M059J (cell line): ENCODE measurements at regions not wholly inside any gene's neighbourhood (a gene's known extent, or its start where the extent isn't known, plus 50 kb on each side); places are given as distances from the start of the nearest gene placed in this dataset.
"Not testable (repeated sequence)": the region's sequence is repeated elsewhere in the genome, so short reads cannot be mapped to it uniquely, and the experiment has no call there.

ENCODE experiments used
- DNase-seq: peaks from one replicate; pipeline ENCODE4 v3.0.0-alpha.2; 2012; ENCODE audit warnings: low read depth

DNA sequence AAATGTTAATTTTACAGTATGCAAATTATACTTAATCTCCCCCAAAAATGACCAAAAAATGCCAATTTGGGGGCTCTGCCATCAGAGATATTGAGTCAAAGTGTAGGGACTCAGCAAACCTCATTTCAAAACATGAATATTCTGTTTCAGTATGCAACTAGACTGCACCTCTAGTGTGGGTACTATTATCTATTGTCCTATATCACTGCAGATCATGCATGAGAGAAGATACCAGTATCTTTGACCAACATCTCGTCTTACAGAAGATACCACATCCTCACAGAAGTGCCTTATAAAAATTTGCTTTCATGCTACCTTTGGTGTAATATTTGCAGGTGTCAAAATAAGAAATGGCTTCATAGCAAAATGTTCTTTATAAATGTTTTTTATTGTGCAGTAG, 623.8 kb downstream of the TENT5A start:
- DNase-seq, result no peak

- DNase-seq, result no peak
These were observed 626.3 kb downstream of the TENT5A start for GRCh38 chr6:81126150-81126549.

DNA sequence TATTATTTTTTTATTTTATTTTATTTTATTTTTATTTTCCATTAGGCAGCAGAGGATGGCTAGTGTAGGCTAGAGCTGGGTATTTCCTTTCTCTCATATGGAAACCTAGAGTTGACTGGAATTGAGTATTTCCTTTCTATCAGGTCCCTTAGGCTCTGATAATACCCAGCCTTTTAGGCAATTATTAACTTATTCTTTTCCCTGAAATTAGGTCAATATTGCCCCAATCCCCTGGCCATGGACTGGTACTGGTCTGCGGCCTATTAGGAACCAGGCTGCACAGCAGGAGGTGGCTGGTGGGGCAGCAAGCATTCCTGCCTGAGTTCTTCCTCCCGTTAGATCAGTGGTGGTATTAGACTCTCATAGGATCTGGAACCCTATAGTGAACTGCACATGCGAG, 632.2 kb downstream of the TENT5A start:
- DNase-seq, result no peak

DNA sequence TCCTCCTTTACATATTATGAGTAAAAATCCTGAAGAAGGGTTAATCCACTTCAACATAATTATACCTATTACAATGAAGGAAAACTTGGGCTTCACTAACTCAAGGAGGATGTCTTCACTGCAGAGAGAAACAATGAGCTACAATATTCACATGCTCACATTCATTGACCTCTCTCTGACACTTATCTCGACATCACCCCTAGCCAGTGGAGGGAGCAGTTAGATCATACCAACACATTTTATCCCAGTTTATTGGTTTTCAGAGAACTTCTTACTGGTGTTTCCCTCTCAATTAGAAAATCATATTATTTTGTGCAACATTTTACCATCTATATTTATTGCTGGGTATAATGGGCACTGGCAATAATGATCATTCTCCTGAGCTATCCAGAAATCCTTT, 646.5 kb downstream of the TENT5A start:
- DNase-seq, result peak; percentile 37

DNA sequence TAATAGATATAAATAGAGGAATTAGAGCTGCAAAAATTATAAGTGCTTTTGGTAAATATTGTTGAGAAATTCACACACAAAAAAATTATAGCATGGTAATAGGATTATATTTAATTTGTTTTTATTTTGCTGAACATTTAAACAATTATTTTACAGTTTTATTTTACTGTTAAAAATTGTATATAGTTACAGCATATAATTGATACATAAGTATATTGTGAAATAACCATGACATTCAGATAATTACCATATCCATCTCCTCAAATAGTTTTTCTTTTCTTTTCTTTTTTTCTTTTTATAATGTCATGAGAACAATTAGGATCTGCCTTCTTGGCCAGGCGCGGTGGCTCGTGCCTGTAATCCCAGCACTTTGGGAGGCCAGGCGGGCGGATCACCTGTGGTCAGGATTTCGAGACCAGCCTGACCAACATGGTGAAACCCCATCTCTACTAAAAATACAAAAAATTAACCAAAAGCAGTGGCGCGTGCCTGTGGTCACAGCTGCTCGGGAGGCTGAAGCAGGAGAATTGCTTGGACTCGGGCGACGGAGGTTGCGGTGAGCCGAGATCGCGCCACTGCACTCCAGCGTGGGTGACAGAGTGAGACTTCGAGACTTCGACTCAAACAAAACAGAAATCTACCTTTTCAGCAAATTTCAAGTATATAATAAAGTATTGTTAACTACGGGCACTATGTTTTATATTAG, 654.2 kb downstream of the TENT5A start:
- no peak for DNase-seq

DNA sequence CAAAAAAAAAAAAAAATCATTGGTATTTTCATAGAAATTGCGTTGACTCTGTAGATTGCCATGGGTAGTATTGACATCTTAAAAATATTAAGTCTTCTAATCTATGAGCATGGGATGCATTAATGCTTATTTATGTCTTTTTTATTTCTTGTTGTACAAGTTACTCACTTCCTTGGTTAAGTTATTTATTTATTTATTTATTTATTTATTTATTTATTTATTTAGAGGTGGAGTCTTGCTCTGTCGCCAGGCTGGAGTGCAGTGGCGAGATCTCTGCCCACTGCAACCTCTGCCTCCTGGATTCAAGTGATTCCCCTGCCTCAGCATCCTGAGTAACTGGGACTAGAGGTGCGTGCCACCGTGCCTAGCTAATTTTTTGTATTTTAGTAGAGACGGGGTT, 656.0 kb downstream of the TENT5A start:
- DNase-seq, result not testable (repeated sequence)

DNA sequence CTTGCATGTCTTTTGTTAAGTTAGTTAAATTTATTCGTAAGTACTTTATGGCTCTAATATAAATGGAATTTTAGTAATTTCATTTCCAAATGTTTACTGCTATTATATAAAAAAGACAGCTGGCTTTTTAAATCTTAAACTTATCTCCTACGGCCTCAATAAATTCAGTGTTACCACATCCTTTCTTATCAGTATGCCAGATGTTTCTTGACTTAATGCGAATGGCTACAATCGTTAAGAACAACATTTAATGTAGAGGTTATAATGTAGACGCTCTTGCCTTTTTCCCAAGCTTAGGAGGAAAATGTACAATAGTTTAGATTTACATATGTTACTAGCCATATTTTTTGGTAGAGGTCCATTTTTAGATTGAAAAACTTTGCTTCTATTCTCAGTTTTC, 659.4 kb downstream of the TENT5A start:
- DNase-seq, result no peak

- no peak for DNase-seq
These were observed 664.3 kb downstream of the TENT5A start for GRCh38 chr6:81088145-81088544.

- no peak for DNase-seq
These were observed 665.5 kb downstream of the TENT5A start for GRCh38 chr6:81086991-81087390.

- no peak for DNase-seq
These were observed 667.1 kb downstream of the TENT5A start for GRCh38 chr6:81085431-81085790.

DNA sequence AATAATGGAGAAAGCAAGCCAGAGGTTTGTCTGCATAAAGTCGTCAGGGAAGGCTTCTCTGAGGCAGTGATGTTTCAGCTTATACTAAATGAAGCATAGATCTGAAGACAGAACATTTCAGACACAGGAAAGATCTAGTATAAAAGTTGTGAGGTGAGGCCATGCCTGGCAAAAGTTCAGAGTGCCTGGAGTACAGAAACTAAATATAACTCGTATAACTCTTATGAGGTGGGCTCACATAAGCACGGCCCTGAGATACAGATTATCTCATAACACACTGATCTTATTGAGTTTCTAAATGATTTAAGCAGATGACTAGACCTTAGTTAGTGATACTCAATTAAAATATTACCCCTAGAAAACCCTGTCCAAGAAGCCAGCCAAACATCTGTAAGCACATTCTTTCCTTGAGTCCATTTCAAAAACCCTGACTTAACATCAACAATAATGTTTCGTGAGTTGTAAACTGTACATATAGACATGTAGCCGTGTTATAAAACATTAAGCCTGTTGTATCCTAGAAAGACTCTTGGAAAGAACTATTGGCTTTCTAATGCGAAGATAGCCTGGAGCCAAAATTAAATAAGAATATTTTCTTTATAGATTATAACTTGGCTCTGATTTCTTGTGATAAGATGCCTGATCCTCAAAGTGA, 667.6 kb downstream of the TENT5A start:
- DNase-seq, result no peak

- peak; percentile 11 for DNase-seq
These were observed 676.5 kb downstream of the TENT5A start for GRCh38 chr6:81075974-81076373.

- no peak for DNase-seq
These were observed 679.2 kb downstream of the TENT5A start for GRCh38 chr6:81073318-81073717.

GRCh38 chr6:81071121-81071520, 681.4 kb downstream of the TENT5A start:
- DNase-seq, result no peak

GRCh38 chr6:81067057-81067456, 685.4 kb downstream of the TENT5A start:
- no peak for DNase-seq

GRCh38 chr6:81063891-81064290, 688.6 kb downstream of the TENT5A start:
- peak; percentile 4 for DNase-seq

DNA sequence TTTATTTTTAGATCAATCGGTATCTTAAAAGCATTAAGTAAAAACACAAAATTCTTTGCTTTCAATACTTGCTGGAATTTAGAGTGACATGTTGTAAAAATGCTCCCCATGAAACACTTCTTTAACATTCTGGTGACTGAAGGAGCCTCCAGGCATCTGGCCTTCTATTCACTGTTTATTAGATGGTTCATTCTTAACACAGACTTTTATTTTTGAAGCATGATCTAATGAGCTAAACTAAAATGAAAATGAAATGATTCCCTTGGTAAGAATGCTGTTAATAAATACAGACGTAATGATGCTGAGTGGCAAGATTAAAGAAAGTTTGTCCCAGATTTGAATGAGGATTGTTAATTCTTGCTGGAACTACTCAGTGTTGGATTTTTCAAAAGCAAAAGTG, 698.4 kb downstream of the TENT5A start:
- no peak for DNase-seq

DNA sequence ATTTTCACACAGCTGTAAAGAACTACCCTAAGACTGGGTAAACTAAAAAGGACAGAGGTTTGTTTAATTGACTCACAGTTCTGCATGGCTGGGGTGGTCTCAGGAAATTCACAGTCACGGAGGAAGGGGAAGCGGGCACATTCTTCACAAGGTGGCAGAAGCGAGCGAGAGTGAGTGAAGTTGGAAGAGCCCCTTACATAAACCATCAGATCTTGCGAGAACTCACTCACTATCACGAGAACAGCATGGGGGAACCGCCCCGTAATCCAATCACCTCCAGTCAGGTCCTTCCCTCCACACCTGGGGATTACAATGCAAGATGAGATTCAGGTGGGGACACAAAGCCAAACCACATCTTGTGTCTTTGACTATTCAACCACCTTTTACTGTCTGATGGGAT, 700.5 kb downstream of the TENT5A start:
- no peak for DNase-seq

DNA sequence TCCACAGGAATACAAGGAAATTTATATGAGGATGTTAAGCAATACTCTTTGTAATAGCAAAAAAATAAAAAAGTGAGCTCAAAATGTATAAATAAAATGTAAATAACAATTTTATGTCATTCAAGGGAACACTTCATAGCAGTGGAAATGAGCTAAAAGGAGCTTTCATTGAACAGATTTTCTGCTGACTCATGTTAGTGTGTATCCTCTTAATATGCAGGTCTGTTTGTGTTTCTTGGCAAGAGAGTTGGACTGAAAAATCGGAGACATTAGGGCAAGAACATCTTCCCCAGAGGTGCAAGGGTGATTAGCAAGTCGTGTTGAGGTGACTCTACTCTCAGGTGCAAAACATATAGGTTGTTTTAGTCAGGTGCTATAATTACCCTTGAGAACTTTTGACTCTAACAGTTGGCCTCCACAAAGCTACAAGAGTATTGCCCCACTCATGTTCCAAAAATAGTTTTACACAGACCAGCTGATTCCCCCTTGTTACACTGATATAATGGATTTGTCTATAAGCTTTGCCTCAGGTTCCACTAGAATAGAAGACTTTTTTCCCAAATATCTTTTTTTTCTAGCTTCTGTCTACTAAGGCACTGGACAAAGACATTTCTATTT, 702.9 kb downstream of the TENT5A start:
- DNase-seq, result peak; percentile 27

DNA sequence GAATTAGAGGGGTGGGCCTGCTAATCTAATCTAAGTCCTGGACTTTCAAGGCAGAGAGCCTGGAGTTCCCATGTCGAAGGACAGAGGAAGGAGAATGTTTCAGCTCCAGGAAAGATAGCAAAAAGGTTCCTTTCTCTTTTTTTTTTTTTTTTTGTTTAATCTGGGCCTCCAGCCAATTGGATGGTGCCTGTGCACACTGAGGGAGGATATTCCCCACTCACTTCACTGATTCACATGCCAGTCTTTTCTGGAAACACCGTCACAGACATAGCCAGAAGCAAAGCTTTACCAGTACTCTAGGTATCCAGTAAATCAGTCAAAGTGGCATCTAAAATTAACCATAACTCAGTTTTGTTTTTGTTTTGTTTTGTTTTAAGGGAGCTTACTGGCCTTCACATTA, 721.1 kb downstream of the TENT5A start:
- peak; percentile 60 for DNase-seq

DNA sequence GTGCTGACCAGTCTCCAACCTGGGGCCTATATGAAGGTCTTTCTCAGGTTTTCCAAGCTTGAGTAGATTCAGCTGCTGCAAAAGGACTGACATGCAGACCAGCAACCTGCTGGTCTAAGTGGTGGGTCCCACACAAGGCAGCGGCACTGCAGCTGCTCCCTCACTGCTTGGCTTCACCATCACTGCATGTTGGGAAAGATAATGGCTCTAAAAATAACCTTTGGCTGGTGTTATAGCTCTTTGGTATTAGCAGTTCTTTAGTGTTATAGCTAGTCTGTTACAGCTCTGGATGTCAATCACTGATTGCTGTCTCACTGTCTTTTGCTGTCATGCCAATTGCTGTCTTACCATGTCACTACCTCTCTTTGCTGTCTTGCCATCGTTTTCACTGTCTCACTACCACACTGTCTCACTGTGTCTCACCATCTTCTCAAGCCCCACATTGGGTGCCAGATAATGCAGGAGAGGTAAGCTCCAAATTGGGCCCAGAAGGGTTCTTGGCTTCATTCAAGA, 726.4 kb downstream of the TENT5A start:
- DNase-seq, result no peak

GRCh38 chr6:81023709-81024108, 728.8 kb downstream of the TENT5A start:
- DNase-seq, result no peak

GRCh38 chr6:81023007-81023582, 729.4 kb downstream of the TENT5A start:
- peak; percentile 34 for DNase-seq
